ENCODE measurements at regions not wholly inside any gene's neighbourhood (a gene's known extent, or its start where the extent isn't known, plus 50 kb on each side); places are given as distances from the start of the nearest gene placed in this dataset.
"Not testable (repeated sequence)": the region's sequence is repeated elsewhere in the genome, so short reads cannot be mapped to it uniquely, and the experiment has no call there.

DNA sequence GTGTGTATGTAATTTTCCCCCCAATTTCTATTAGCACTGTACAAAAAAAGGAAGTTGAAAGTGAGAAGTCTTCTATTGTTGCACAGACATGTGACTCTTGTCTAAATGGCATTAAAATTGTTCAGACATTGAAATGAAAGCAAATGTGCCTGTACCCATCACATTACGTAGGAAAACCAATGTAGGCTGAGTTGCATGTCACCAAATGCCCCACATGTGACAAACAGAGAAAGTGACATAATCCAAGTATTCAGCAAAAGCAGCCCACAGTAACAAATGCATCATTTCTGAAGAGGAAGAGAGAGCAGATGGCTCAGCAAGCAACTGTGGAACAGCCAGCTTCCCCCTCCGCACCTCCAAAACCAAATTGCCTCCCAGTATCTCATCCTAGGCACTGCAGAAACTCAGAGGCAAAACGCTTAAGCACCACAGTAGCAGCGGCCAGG lies 161.5 kb upstream of the NR4A3 start:
- H3K27ac ChIP-seq, result no peak overlapping the region
- no peaks in the 10 kb centered on the region for H3K36me3 ChIP-seq
- intact Hi-C loops (cut with DNase I), result no loop called here

DNA sequence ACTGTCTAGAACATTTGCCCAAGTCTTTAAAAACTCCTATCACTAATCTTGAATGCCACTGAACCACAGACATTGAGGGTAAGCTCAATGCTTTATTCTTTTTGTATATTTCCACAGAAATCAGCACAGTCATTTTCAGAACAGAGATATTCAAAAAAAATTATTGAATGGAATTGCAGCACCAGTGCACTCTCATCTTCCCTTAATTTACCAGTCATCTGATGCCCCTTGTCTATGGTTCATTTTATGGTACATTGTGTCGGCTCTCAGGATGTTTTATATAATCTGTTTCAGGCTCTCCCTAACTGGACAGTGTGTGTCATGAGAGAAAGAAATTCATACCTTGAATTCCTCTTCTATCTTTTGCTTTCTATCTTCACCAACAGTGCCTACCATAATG lies 158.4 kb upstream of the NR4A3 start:
- no peak overlapping the region for H3K27ac ChIP-seq
- no peaks in the 10 kb centered on the region for H3K36me3 ChIP-seq
- H3K27me3 ChIP-seq, result no peaks in the 10 kb centered on the region
- no peaks in the 10 kb centered on the region for H3K9me3 ChIP-seq
- H3K4me1 ChIP-seq, result no peaks in the 10 kb centered on the region
- TF ChIP-seq POLR2AphosphoS5 (IDR thresholded peaks at IDR 0.05; ENCODE audit: insufficient read depth in 1 of 2, low read depth in 1 of 2) (no peak), POLR2A (IDR thresholded peaks at IDR 0.05) (no peak)
- TF ChIP-seq, protein P1, sequence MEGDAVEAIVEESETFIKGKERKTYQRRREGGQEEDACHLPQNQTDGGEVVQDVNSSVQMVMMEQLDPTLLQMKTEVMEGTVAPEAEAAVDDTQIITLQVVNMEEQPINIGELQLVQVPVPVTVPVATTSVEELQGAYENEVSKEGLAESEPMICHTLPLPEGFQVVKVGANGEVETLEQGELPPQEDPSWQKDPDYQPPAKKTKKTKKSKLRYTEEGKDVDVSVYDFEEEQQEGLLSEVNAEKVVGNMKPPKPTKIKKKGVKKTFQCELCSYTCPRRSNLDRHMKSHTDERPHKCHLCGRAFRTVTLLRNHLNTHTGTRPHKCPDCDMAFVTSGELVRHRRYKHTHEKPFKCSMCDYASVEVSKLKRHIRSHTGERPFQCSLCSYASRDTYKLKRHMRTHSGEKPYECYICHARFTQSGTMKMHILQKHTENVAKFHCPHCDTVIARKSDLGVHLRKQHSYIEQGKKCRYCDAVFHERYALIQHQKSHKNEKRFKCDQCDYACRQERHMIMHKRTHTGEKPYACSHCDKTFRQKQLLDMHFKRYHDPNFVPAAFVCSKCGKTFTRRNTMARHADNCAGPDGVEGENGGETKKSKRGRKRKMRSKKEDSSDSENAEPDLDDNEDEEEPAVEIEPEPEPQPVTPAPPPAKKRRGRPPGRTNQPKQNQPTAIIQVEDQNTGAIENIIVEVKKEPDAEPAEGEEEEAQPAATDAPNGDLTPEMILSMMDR (IDR thresholded peaks at IDR 0.05), result no peak
- H3K4me3 ChIP-seq, result no peak overlapping the region
- no peak for DNase-seq (ENCODE audit: extremely low spot score in 2 of 2)
- intact Hi-C loops (cut with DNase I), result no loop called here

More for the DNA sequence above, 161.5 kb upstream of the NR4A3 start:
- TF ChIP-seq POLR2AphosphoS5 (IDR thresholded peaks at IDR 0.05; ENCODE audit: insufficient read depth in 1 of 2, low read depth in 1 of 2), result no peak
- TF ChIP-seq, protein P1 (IDR thresholded peaks at IDR 0.05), result no peak
- no peak for TF ChIP-seq POLR2A (IDR thresholded peaks at IDR 0.05)
- H3K9me3 ChIP-seq, result no peaks in the 10 kb centered on the region
- no peaks in the 10 kb centered on the region for H3K4me1 ChIP-seq
- no peaks in the 10 kb centered on the region for H3K27me3 ChIP-seq
- H3K4me3 ChIP-seq, result no peak overlapping the region
- no peak for DNase-seq (ENCODE audit: extremely low spot score in 2 of 2)

DNA sequence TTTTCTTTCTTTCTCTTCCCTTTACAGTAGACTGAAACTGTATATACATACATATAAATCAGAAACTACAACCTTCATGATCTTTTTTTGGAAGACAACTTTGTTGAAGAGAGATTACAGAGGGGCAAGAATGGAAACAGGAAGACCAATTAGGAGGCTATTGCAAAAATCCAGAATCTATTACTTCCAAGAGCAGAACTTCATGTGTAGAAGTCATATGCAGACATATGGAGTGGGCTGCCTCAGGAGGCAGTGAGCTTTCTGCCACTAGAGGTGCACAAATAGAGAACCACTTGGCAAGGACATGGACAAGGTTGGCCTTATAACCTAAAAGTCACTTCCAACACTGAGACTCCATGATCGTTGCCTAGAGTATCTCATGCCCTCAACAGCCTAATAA lies 157.8 kb upstream of the NR4A3 start:
- no peak overlapping the region for H3K4me3 ChIP-seq
- TF ChIP-seq POLR2A (IDR thresholded peaks at IDR 0.05) (no peak), POLR2AphosphoS5 (IDR thresholded peaks at IDR 0.05; ENCODE audit: insufficient read depth in 1 of 2, low read depth in 1 of 2) (no peak)
- TF ChIP-seq, protein P1 (IDR thresholded peaks at IDR 0.05), result no peak
- DNase-seq (ENCODE audit: extremely low spot score in 2 of 2), result no peak
- H3K36me3 ChIP-seq, result no peaks in the 10 kb centered on the region
- H3K9me3 ChIP-seq, result no peaks in the 10 kb centered on the region
- no peaks in the 10 kb centered on the region for H3K4me1 ChIP-seq
- H3K27me3 ChIP-seq, result no peaks in the 10 kb centered on the region
- intact Hi-C loops (cut with DNase I), result no loop called here
- H3K27ac ChIP-seq, result no peak overlapping the region

DNA sequence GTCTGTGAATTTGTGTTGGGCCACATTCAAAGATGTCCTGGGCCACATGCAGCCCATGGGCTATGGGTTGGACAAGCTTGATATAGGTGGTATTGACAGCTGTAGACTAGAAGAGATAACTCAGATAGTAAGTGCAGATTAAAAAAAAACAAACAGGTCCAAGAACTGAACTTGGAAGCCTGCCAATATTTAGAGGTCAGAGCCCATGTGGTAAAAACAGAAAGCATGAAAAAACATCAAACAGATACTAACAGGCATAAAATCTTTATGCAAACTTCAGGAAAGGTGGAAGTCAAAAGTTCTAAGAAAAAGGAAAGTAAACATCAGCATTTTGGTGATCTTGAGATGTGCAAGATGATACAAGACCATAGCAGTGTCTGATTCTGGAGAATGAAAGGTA lies 155.1 kb upstream of the NR4A3 start:
- Histone ChIP-seq H3K36me3 (no peaks in the 10 kb centered on the region), H3K27me3 (no peaks in the 10 kb centered on the region), H3K4me3 (no peak overlapping the region), H3K27ac (no peak overlapping the region), H3K9me3 (no peaks in the 10 kb centered on the region), H3K4me1 (no peaks in the 10 kb centered on the region)
- intact Hi-C loops (cut with DNase I), result no loop called here
- TF ChIP-seq, protein P1 (IDR thresholded peaks at IDR 0.05), result no peak
- no peak for TF ChIP-seq POLR2A (IDR thresholded peaks at IDR 0.05)
- TF ChIP-seq POLR2AphosphoS5 (IDR thresholded peaks at IDR 0.05; ENCODE audit: insufficient read depth in 1 of 2, low read depth in 1 of 2), result no peak
- DNase-seq (ENCODE audit: extremely low spot score in 2 of 2), result no peak

DNA sequence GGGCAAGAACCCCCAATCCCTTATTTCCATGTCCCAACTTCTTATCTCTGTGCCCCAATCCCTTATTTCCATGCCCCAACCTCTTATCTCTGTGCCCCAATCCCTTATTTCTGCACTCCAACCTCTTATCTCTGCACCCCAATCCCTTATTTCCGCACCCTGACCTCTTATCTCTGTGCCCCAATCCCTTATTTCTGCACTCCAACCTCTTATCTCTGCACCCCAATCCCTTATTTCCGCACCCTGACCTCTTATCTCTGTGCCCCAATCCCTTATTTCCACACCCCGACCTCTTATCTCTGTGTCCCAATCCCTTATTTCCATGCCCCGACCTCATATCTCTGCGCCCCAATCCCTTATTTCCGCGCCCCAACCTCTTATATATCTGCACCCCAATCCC lies 150.8 kb upstream of the NR4A3 start:
- H3K9me3 ChIP-seq; H3K36me3 ChIP-seq; intact Hi-C loops (cut with DNase I); DNase-seq (ENCODE audit: extremely low spot score in 2 of 2); H3K27ac ChIP-seq; H3K27me3 ChIP-seq; H3K4me1 ChIP-seq; H3K4me3 ChIP-seq: not testable (repeated sequence)

DNA sequence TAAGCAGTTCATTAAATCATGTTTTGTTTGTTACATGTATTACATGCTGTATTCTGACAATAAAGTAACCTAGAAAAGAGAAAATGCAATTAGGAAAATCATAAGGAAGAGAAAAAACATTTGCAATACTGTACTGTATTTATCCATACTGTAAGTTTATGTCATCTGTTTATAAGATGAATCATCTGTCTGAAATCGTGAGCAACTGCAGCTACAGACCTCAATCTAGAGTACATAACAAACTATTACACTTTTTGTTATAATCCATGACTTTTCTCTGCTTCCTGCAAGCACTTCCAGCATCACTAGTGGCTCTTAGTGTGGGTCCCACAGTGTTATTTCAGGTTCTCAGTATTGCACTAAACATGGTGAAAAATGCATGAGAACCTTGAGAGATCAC lies 144.4 kb upstream of the NR4A3 start:
- H3K27me3 ChIP-seq, result no peaks in the 10 kb centered on the region
- H3K4me1 ChIP-seq, result no peaks in the 10 kb centered on the region
- H3K36me3 ChIP-seq, result no peaks in the 10 kb centered on the region
- intact Hi-C loops (cut with DNase I), result no loop called here
- no peak overlapping the region for H3K4me3 ChIP-seq
- TF ChIP-seq POLR2AphosphoS5 (IDR thresholded peaks at IDR 0.05; ENCODE audit: insufficient read depth in 1 of 2, low read depth in 1 of 2) (no peak), POLR2A (IDR thresholded peaks at IDR 0.05) (no peak)
- TF ChIP-seq, protein P1 (IDR thresholded peaks at IDR 0.05), result no peak
- no peak for DNase-seq (ENCODE audit: extremely low spot score in 2 of 2)
- no peaks in the 10 kb centered on the region for H3K9me3 ChIP-seq
- H3K27ac ChIP-seq, result no peak overlapping the region

Measured in vagina (tissue), 2 donors.